B cell (primary cell): ENCODE measurements at regions not wholly inside any gene's neighbourhood (a gene's known extent, or its start where the extent isn't known, plus 50 kb on each side); places are given as distances from the start of the nearest gene placed in this dataset.

ENCODE experiments used
- ATAC-seq: fragments of 200-7000 bp; cut with Tn5 transposase; one replicate; pipeline ENCODE4 v1.10.0; 2021; ENCODE audit warnings: low read depth, mild to moderate bottlenecking, moderate number of reproducible peaks, moderate library complexity
- CTCF ChIA-PET: fragments of 350-600 bp; sonication (Branson Sonifier 250); formaldehyde crosslinking; loops from one replicate; lab custom pipeline; 2021; ENCODE audit warnings: antibody characterized with exemption, inconsistent platforms; lab: Charles Lee
- POLR2A ChIA-PET: fragments of 350-600 bp; sonication (Branson Sonifier 250); formaldehyde crosslinking; loops from one replicate; lab custom pipeline; 2021; ENCODE audit warnings: antibody characterized with exemption; lab: Charles Lee
- DNase-seq: peaks from one replicate; pipeline ENCODE4 v3.0.0; 2013
- H2AFZ ChIP-seq: 2 replicates; pipeline ENCODE4 v1.6.1; 2012; ENCODE audit warnings: mild to moderate bottlenecking, low read depth, low read length; ENCODE audit not compliant: insufficient read depth, poor library complexity, severe bottlenecking
- H3K27ac ChIP-seq, 2 donors: 1 replicate in 1 of 2; 2 replicates in 1 of 2; pipeline ENCODE4 v1.5.1; 2012 to 2013; ENCODE audit warnings: low read length in 2 of 2, mild to moderate bottlenecking in 2 of 2, moderate library complexity in 1 of 2
- H3K27me3 ChIP-seq, 4 experiments: fragments of 200-600 bp in 1 of 4; sonication (generic) in 1 of 4; replicated peaks in 1 of 4; 1 replicate in 2 of 4; 2 replicates in 2 of 4; pipeline versions ENCODE4 v1.6.1 to v1.7.0; 2013 to 2016; ENCODE audit warnings: low read length in 3 of 4, mild to moderate bottlenecking in 2 of 4, mixed read lengths in 1 of 4, moderate library complexity in 1 of 4; ENCODE audit not compliant: insufficient read depth in 4 of 4, control insufficient read depth in 3 of 4; ENCODE audit errors: control extremely low read depth in 1 of 4
- H3K36me3 ChIP-seq, 2 experiments: replicated peaks in 1 of 2; 1 replicate in 1 of 2; 2 replicates in 1 of 2; pipeline versions ENCODE4 v1.6.1 to v1.7.1; 2013; ENCODE audit warnings: low read length in 1 of 2; ENCODE audit not compliant: insufficient read depth in 2 of 2, control insufficient read depth in 1 of 2; ENCODE audit errors: control extremely low read depth in 1 of 2, extremely low read depth in 1 of 2
- H3K4me1 ChIP-seq, 2 donors: fragments of 200-600 bp in 1 of 2; sonication (generic) in 1 of 2; 1 replicate in 1 of 2; 2 replicates in 1 of 2; pipeline versions ENCODE4 v1.5.1 to v1.6.1; 2013 to 2017; ENCODE audit warnings: low read length in 2 of 2; ENCODE audit not compliant: control insufficient read depth in 2 of 2, insufficient read depth in 2 of 2
- H3K4me2 ChIP-seq: replicated peaks from 2 replicates; pipeline ENCODE3; 2012; ENCODE audit warnings: mild to moderate bottlenecking, low read depth, low read length; ENCODE audit not compliant: poor library complexity, severe bottlenecking
- H3K4me3 ChIP-seq, 5 experiments: fragments of 200-600 bp in 1 of 5; sonication (generic) in 1 of 5; 1 replicate in 3 of 5; 2 replicates in 2 of 5; pipeline versions ENCODE4 v1.5.1 to v1.7.0; 2011 to 2016; ENCODE audit warnings: low read length in 4 of 5, mild to moderate bottlenecking in 4 of 5, low read depth in 2 of 5, control low read depth in 1 of 5, moderate library complexity in 1 of 5; ENCODE audit not compliant: insufficient read depth in 1 of 5; ENCODE audit errors: control extremely low read depth in 1 of 5, extremely low read depth in 1 of 5
- H3K79me2 ChIP-seq: fragments of 200-600 bp; sonication (generic); one replicate; pipeline ENCODE4 v1.6.0; 2016; ENCODE audit warnings: low read length; ENCODE audit not compliant: control insufficient read depth, insufficient read depth
- H3K9ac ChIP-seq: fragments of 200-600 bp; sonication (generic); 2 replicates; pipeline ENCODE4 v1.6.1; 2017; ENCODE audit warnings: mild to moderate bottlenecking, low read length, moderate library complexity
- H3K9me3 ChIP-seq, 3 donors: one replicate each; pipeline versions ENCODE4 v1.6.1 to v1.7.1; 2013; ENCODE audit warnings: low read length in 2 of 3; ENCODE audit not compliant: control insufficient read depth in 2 of 3, insufficient read depth in 1 of 3; ENCODE audit errors: control extremely low read depth in 1 of 3
- H4K20me1 ChIP-seq: 2 replicates; pipeline ENCODE4 v1.6.0; 2012; ENCODE audit warnings: mild to moderate bottlenecking, low read length; ENCODE audit not compliant: insufficient read depth, control insufficient read depth, poor library complexity, severe bottlenecking
- H3K27ac Mint-ChIP-seq: one replicate; pipeline ENCODE4 v1.8.0; 2021; ENCODE audit warnings: mixed read lengths
- H3K27me3 Mint-ChIP-seq: one replicate; pipeline ENCODE4 v1.8.0; 2021; ENCODE audit warnings: mixed read lengths
- H3K4me1 Mint-ChIP-seq: one replicate; pipeline ENCODE4 v1.8.0; 2021; ENCODE audit warnings: mixed read lengths
- H3K4me3 Mint-ChIP-seq: one replicate; pipeline ENCODE4 v1.8.0; 2021; ENCODE audit warnings: mixed read lengths
- H3K9me3 Mint-ChIP-seq: one replicate; pipeline ENCODE4 v1.8.0; 2022; ENCODE audit warnings: mixed read lengths; ENCODE audit not compliant: insufficient read depth
- EZH2 ChIP-seq: IDR thresholded peaks from 2 replicates; pipeline ENCODE4 v1.6.1; 2012; ENCODE audit warnings: borderline replicate concordance, low read depth, mild to moderate bottlenecking, moderate library complexity, low read length; ENCODE audit not compliant: insufficient read depth, poor library complexity, severe bottlenecking
- WGBS: methylation state at CpG from one replicate; pipeline ENCODE4 v1.1.5; 2013; ENCODE audit warnings: missing lambda C conversion rate; ENCODE audit not compliant: insufficient coverage; 5-methylcytosine and 5-hydroxymethylcytosine counted together
- intact Hi-C: fragments of 100-400 bp; cut with micrococcal nuclease; formaldehyde crosslinking; loops from one replicate; pipeline ENCODE4 v1.10.0; 2022
- TF ChIP-seq, protein P1 (sequence below): fragments of 200-600 bp; IDR thresholded peaks from one replicate; pipeline ENCODE4 v1.8.0; 2022; ENCODE audit warnings: antibody characterized with exemption, mild to moderate bottlenecking

GRCh38 chr14:101466456-101467180, 94.7 kb upstream of the DIO3 start:
- no peak overlapping the region for H2AFZ ChIP-seq
- ChIA-PET POLR2A (no interaction called here), CTCF (no interaction called here)
- no peak overlapping the region for H3K4me3 Mint-ChIP-seq
- no peaks in the 10 kb centered on the region for H3K4me1 Mint-ChIP-seq
- H3K27me3 Mint-ChIP-seq: peaks cover 6% of the 10 kb centered on the region
- no peak for ATAC-seq
- 88% methylated on average over 17 of the region's 17 CpGs for WGBS
- no peak for TF ChIP-seq EZH2
- TF ChIP-seq, protein P1, sequence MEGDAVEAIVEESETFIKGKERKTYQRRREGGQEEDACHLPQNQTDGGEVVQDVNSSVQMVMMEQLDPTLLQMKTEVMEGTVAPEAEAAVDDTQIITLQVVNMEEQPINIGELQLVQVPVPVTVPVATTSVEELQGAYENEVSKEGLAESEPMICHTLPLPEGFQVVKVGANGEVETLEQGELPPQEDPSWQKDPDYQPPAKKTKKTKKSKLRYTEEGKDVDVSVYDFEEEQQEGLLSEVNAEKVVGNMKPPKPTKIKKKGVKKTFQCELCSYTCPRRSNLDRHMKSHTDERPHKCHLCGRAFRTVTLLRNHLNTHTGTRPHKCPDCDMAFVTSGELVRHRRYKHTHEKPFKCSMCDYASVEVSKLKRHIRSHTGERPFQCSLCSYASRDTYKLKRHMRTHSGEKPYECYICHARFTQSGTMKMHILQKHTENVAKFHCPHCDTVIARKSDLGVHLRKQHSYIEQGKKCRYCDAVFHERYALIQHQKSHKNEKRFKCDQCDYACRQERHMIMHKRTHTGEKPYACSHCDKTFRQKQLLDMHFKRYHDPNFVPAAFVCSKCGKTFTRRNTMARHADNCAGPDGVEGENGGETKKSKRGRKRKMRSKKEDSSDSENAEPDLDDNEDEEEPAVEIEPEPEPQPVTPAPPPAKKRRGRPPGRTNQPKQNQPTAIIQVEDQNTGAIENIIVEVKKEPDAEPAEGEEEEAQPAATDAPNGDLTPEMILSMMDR: no peak
- H3K4me1 ChIP-seq: no peaks in the 10 kb centered on the region
- no peaks in the 10 kb centered on the region for H3K79me2 ChIP-seq
- H3K27me3 ChIP-seq: peaks cover 0 to 6% (median 0%) of the 10 kb centered on the region in 4 experiments
- H3K9me3 Mint-ChIP-seq: no peaks in the 10 kb centered on the region
- peaks cover 0 to 4% (median 0%) of the 10 kb centered on the region in 3 donors for H3K9me3 ChIP-seq
- H3K9ac ChIP-seq: no peak overlapping the region
- intact Hi-C loops: no loop called here
- no peak for DNase-seq
- H3K27ac ChIP-seq: no peak overlapping the region
- H3K27ac Mint-ChIP-seq: no peak overlapping the region
- no peak overlapping the region for H3K4me3 ChIP-seq
- H4K20me1 ChIP-seq: no peaks in the 10 kb centered on the region
- no peak overlapping the region for H3K4me2 ChIP-seq
- H3K36me3 ChIP-seq: no peaks in the 10 kb centered on the region

DNA sequence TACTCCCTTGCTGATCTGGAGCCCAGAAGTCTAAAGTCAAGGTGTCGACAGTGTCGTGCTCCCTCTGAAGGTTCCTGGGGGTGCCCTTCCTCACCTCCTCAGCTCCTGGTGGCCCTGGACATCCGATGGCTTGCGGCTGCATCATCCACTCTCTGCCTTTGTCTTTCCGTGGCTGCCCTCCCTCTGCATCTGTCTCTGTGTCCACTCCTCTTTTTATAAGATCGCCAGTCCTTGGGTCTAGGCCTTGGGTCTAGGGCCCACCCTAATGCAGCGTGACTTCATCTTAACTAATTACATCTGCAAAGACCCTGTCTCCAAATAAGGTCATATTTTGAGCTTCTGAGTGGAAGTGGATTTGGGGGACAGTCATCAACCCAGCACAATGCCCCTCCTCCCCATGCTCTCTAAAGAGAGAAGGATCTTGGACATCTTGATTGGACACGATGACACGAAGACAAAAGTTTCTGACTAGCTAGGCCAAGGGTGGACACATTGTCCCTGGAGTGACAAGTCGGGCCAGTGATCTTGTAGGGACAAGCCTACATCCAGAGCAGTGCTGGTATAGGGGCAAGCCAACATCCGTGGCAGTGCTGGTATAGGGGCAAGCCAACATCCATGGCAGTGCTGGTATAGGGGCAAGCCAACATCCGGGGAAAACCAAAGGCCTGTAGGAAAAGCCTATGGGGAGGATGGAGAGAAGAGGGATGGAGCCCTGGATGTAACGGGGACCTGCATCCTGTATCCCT, 93.9 kb upstream of the DIO3 start:
- H3K27ac ChIP-seq: no peak overlapping the region
- H3K4me1 Mint-ChIP-seq: no peaks in the 10 kb centered on the region
- no peaks in the 10 kb centered on the region for H3K9me3 Mint-ChIP-seq
- 92% methylated on average over 10 of the region's 13 CpGs for WGBS
- H3K27me3 ChIP-seq: peaks cover 0 to 6% (median 0%) of the 10 kb centered on the region in 4 experiments
- peaks cover 0 to 9% (median 0%) of the 10 kb centered on the region in 3 donors for H3K9me3 ChIP-seq
- H3K36me3 ChIP-seq: no peaks in the 10 kb centered on the region
- no peak for ATAC-seq
- intact Hi-C loops: no loop called here
- no peaks in the 10 kb centered on the region for H3K4me1 ChIP-seq
- DNase-seq: no peak
- no peak overlapping the region for H2AFZ ChIP-seq
- H3K4me3 Mint-ChIP-seq: no peak overlapping the region
- H3K79me2 ChIP-seq: no peaks in the 10 kb centered on the region
- POLR2A ChIA-PET: no interaction called here
- no peak overlapping the region for H3K27ac Mint-ChIP-seq
- H3K4me3 ChIP-seq: no peak overlapping the region
- H3K27me3 Mint-ChIP-seq: peaks cover 3% of the 10 kb centered on the region
- no peak overlapping the region for H3K9ac ChIP-seq
- no peak for TF ChIP-seq EZH2
- TF ChIP-seq, protein P1: no peak
- H4K20me1 ChIP-seq: no peaks in the 10 kb centered on the region
- CTCF ChIA-PET: no interaction called here
- H3K4me2 ChIP-seq: no peak overlapping the region
